Suprapubic skin (tissue), 4 donors: ENCODE measurements at regions not wholly inside any gene's neighbourhood (a gene's known extent, or its start where the extent isn't known, plus 50 kb on each side); places are given as distances from the start of the nearest gene placed in this dataset.

ENCODE experiments used
- DNase-seq, 2 donors: peaks; one replicate each; pipeline ENCODE4 v3.0.0-alpha.2; 2019; ENCODE audit warnings: low spot score in 2 of 2
- H3K27ac ChIP-seq: fragments of 200-600 bp; sonication (generic); one replicate; pipeline ENCODE4 v1.5.1; 2019
- H3K27me3 ChIP-seq: fragments of 200-600 bp; sonication (generic); one replicate; pipeline ENCODE4 v1.5.1; 2019
- H3K36me3 ChIP-seq: fragments of 200-600 bp; sonication (generic); one replicate; pipeline ENCODE4 v1.5.1; 2019
- H3K4me1 ChIP-seq: fragments of 200-600 bp; sonication (generic); one replicate; pipeline ENCODE4 v1.5.1; 2019
- H3K4me3 ChIP-seq: fragments of 200-600 bp; sonication (generic); one replicate; pipeline ENCODE4 v1.5.1; 2019; ENCODE audit warnings: mild to moderate bottlenecking
- H3K9me3 ChIP-seq: fragments of 200-600 bp; sonication (generic); one replicate; pipeline ENCODE4 v1.5.1; 2019
- CTCF ChIP-seq, 2 donors: fragments of 200-600 bp in 1 of 2; fragments of 450-650 bp in 1 of 2; sonication (generic) in 1 of 2; IDR thresholded peaks; one replicate each; pipeline ENCODE4 v1.5.1; 2016 to 2019; ENCODE audit warnings: antibody characterized with exemption in 2 of 2, mild to moderate bottlenecking in 1 of 2, moderate library complexity in 1 of 2
- EP300 ChIP-seq: sonication (generic); formaldehyde crosslinking; IDR thresholded peaks from one replicate; pipeline ENCODE4 v1.6.1; 2017; ENCODE audit warnings: antibody characterized with exemption
- POLR2A ChIP-seq, 2 donors: fragments of 450-650 bp; IDR thresholded peaks; one replicate each; pipeline ENCODE4 v1.6.1; 2017; ENCODE audit warnings: antibody characterized with exemption in 2 of 2, mild to moderate bottlenecking in 2 of 2, moderate library complexity in 2 of 2
- POLR2AphosphoS5 ChIP-seq, 3 donors: sonication (generic); formaldehyde crosslinking; IDR thresholded peaks; one replicate each; pipeline ENCODE4 v1.6.1; 2017; ENCODE audit warnings: antibody characterized with exemption in 3 of 3
- whole genome bisulfite sequencing: methylation state at CpG from one replicate; pipeline ENCODE4 v1.1.5; 2018; 5-methylcytosine and 5-hydroxymethylcytosine counted together

- no peaks in the 10 kb centered on the region for H3K9me3 ChIP-seq
- H3K36me3 ChIP-seq = no peaks in the 10 kb centered on the region
- no peak overlapping the region for H3K27ac ChIP-seq
- H3K4me1 ChIP-seq = no peaks in the 10 kb centered on the region
- H3K4me3 ChIP-seq = no peak overlapping the region
- no peaks in the 10 kb centered on the region for H3K27me3 ChIP-seq
- DNase-seq = no peak
- no peak for TF ChIP-seq POLR2AphosphoS5 (IDR thresholded peaks at IDR 0.05)
- no peak for TF ChIP-seq EP300
- no peak for TF ChIP-seq CTCF (IDR thresholded peaks at IDR 0.05)
- TF ChIP-seq POLR2A (IDR thresholded peaks at IDR 0.05) = no peak
Observed at GRCh38 chr21:18148401-18148800, 96.2 kb upstream of the CHODL start.

DNA sequence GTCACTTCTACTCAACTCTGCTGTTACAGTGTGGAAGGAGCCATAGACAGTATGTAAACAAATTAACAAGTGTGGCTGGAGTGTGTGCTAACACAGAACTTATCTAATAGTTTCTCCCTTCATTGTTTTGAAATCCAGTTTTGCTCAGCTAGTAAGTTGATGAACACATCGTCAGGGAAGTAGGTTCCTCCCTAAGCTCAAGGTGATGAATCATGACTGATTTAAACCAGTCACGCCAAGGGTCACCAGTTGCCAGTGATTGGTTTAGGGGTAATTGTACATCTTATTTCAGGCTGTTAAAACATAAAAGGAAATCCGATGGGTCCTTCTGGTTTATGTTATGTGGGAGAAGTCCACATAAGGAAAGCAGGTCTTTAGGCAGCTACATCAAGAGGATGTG is 97.0 kb upstream of the CHODL start:
- TF ChIP-seq POLR2AphosphoS5 (IDR thresholded peaks at IDR 0.05) = no peak
- no peak for TF ChIP-seq EP300
- TF ChIP-seq CTCF (IDR thresholded peaks at IDR 0.05) = no peak
- TF ChIP-seq POLR2A (IDR thresholded peaks at IDR 0.05) = no peak
- H3K27me3 ChIP-seq = no peaks in the 10 kb centered on the region
- no peak for DNase-seq
- no peaks in the 10 kb centered on the region for H3K4me1 ChIP-seq
- H3K4me3 ChIP-seq = no peak overlapping the region
- H3K27ac ChIP-seq = no peak overlapping the region
- H3K36me3 ChIP-seq = no peaks in the 10 kb centered on the region
- WGBS = 56% methylated on average over 3 of the region's 3 CpGs
- no peaks in the 10 kb centered on the region for H3K9me3 ChIP-seq

- no peak for DNase-seq
- H3K4me1 ChIP-seq = no peaks in the 10 kb centered on the region
- TF ChIP-seq POLR2AphosphoS5 (IDR thresholded peaks at IDR 0.05) (no peak), EP300 (no peak), POLR2A (IDR thresholded peaks at IDR 0.05) (no peak), CTCF (IDR thresholded peaks at IDR 0.05) (no peak)
- no peaks in the 10 kb centered on the region for H3K9me3 ChIP-seq
- no peak overlapping the region for H3K27ac ChIP-seq
- no peak overlapping the region for H3K4me3 ChIP-seq
- H3K27me3 ChIP-seq = no peaks in the 10 kb centered on the region
- no peaks in the 10 kb centered on the region for H3K36me3 ChIP-seq
Observed at GRCh38 chr21:18146820-18147219, 97.8 kb upstream of the CHODL start.

DNA sequence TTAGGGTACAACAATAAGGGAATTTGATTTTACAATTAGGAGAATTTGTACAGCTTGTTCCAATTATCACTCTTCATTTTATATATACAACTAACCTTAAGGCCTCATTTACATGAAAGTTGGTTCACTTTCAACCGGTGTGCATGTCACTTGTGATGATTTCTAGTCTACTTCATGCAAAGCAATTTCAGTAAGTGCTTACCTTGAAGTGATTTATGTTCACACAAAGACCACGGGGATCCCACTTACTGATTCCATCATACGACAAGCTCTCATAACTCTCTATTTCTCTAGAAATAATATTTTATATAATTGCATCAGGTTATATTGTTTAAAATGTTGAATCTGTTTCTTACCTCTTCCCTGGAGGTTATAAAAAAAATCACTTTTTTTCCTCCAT is 100.3 kb upstream of the CHODL start:
- WGBS = 70% methylated on average over 3 of the region's 3 CpGs
- H3K27ac ChIP-seq = no peak overlapping the region
- no peaks in the 10 kb centered on the region for H3K9me3 ChIP-seq

DNA sequence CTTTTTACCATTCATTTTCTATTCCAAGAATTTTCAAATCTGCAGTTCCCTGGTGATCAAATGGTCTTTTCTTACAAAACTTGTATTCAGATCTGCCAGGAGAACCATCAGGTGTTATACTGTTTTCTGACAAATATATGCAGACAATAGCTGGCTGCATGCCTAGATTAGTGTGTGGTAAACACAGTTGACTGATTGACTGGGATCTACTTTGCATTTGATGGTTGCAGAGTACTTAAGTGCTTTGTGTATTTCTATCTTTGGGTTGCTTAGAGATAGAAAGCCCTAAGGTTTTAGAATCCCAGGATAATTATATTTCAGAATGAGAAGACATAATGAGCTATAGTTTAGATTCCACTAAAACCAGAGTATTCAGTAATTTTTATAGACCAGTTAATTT is 102.0 kb upstream of the CHODL start:
- H3K27ac ChIP-seq = no peak overlapping the region
- H3K27me3 ChIP-seq = no peaks in the 10 kb centered on the region
- TF ChIP-seq CTCF (IDR thresholded peaks at IDR 0.05) (no peak), EP300 (no peak), POLR2AphosphoS5 (IDR thresholded peaks at IDR 0.05) (no peak)
- H3K4me1 ChIP-seq = no peaks in the 10 kb centered on the region
- no peaks in the 10 kb centered on the region for H3K36me3 ChIP-seq
- no peak overlapping the region for H3K4me3 ChIP-seq
- no peaks in the 10 kb centered on the region for H3K9me3 ChIP-seq
- DNase-seq = no peak

More for the DNA sequence above, 100.3 kb upstream of the CHODL start:
- DNase-seq = no peak
- H3K4me3 ChIP-seq = no peak overlapping the region
- H3K4me1 ChIP-seq = no peaks in the 10 kb centered on the region
- H3K27me3 ChIP-seq = no peaks in the 10 kb centered on the region
- TF ChIP-seq EP300 (no peak), POLR2AphosphoS5 (IDR thresholded peaks at IDR 0.05) (no peak), POLR2A (IDR thresholded peaks at IDR 0.05) (no peak), CTCF (IDR thresholded peaks at IDR 0.05) (no peak)
- H3K36me3 ChIP-seq = no peaks in the 10 kb centered on the region
